Coronary artery (tissue), 2 donors: ENCODE measurements at regions not wholly inside any gene's neighbourhood (a gene's known extent, or its start where the extent isn't known, plus 50 kb on each side); places are given as distances from the start of the nearest gene placed in this dataset.

Source experiments
- DNase-seq: peaks from one replicate; pipeline ENCODE4 v3.0.0-alpha.2; 2017; ENCODE audit warnings: low spot score
- H3K27ac ChIP-seq, 2 donors: fragments of 200-600 bp; sonication (generic); one replicate each; pipeline ENCODE4 v1.5.1; 2016 to 2019
- H3K4me3 ChIP-seq: fragments of 200-600 bp; sonication (generic); 2 replicates; pipeline ENCODE4 v1.5.1; 2016; ENCODE audit warnings: mild to moderate bottlenecking, moderate library complexity
- CTCF ChIP-seq: fragments of 200-600 bp; sonication (generic); IDR thresholded peaks from one replicate; pipeline ENCODE4 v1.5.1; 2019; ENCODE audit warnings: antibody characterized with exemption

GRCh38 chr6:147856687-147857086 is 348.2 kb downstream of the SAMD5 start:
- TF ChIP-seq CTCF = no peak
- Histone ChIP-seq H3K27ac (no peak overlapping the region), H3K4me3 (no peak overlapping the region)
- no peak for DNase-seq

GRCh38 chr6:147858421-147858820 is 349.9 kb downstream of the SAMD5 start:
- H3K27ac ChIP-seq = no peak overlapping the region
- DNase-seq = no peak
- H3K4me3 ChIP-seq = no peak overlapping the region
- TF ChIP-seq CTCF = no peak

- H3K27ac ChIP-seq = no peak overlapping the region
- no peak for DNase-seq
- no peak overlapping the region for H3K4me3 ChIP-seq
- no peak for TF ChIP-seq CTCF
Observed at GRCh38 chr6:147859071-147859470, 350.6 kb downstream of the SAMD5 start.

GRCh38 chr6:147861696-147862095 is 353.2 kb downstream of the SAMD5 start:
- DNase-seq = no peak
- Histone ChIP-seq H3K4me3 (no peak overlapping the region), H3K27ac (no peak overlapping the region)
- TF ChIP-seq CTCF = no peak

DNA sequence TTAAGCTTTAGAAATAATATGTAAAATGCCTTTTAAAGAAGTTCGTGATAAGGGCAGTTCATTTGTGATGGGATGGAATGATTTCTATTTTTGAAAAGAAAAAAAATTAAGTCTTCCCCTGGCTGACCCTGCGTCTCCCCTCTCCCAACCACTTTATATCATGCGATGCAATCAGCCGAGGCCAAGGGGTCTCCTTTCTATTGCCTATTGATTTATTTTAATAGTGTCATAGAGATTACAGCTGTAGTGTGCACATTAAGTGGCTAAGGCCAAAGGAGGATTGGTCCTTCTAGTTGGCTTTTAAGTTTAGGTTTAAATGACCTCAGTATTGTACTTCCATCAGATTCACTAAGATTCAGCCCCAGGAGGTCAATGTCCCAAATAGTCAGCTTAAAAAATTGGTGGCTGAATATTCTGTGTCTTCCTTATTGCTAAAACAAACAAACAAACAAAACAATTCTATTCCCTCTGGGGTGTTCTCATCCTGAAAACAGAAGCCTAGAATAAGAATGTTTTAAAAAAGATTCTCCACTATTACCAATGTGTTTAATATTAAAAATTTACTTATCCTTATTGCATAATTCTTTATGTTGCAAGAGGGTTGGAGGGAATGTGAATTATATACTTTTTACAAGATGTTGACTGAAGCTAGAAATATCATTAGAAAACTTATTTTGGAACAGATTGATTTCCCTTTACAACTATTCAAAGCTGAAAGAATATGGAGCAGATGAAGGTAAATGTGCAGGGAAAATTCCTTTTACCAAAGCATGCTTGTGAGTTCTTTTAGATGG is 359.1 kb downstream of the SAMD5 start:
- no peak for DNase-seq
- TF ChIP-seq CTCF = no peak
- Histone ChIP-seq H3K27ac (no peak overlapping the region), H3K4me3 (no peak overlapping the region)

GRCh38 chr6:147868427-147869190 is 360.1 kb downstream of the SAMD5 start:
- no peak for TF ChIP-seq CTCF
- DNase-seq = no peak

DNA sequence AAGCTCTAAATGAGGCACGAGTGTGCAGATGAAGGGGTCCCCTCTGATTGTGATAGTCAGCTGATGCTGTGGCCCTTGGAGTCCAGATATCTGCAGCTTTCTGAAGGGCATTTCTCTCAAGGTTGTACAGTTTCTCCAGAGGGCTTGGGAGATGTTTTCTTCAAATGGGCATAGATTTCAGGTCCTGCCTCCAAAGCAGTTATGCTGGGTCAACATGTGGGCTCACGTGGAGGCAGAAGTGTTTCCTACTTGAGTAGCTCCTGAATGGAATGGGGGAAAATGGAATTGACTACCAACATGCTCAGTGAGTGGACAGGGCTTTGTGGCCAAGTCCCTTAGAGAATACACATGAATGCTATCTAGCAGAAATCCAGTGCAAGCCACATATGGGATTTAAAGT is 360.7 kb downstream of the SAMD5 start:
- H3K27ac ChIP-seq = no peak overlapping the region
- TF ChIP-seq CTCF = no peak
- H3K4me3 ChIP-seq = no peak overlapping the region
- no peak for DNase-seq

More at GRCh38 chr6:147868427-147869190, 360.1 kb downstream of the SAMD5 start:
- Histone ChIP-seq H3K4me3 (no peak overlapping the region), H3K27ac (no peak overlapping the region)
